ENCODE measurements at regions not wholly inside any gene's neighbourhood (a gene's known extent, or its start where the extent isn't known, plus 50 kb on each side); places are given as distances from the start of the nearest gene placed in this dataset.
"Not testable (repeated sequence)": the region's sequence is repeated elsewhere in the genome, so short reads cannot be mapped to it uniquely, and the experiment has no call there.

GRCh38 chr20:30376767-30377658 is 880.5 kb upstream of the DEFB115 start:
- 8 to 15% methylated on average over 67 to 70 of the region's 70 CpGs for WGBS, 2 donors
- no peaks in the 10 kb centered on the region for H3K9me3 ChIP-seq (ENCODE audit: control insufficient read depth in 2 of 2, insufficient read depth in 1 of 2, low read depth in 1 of 2, low read length in 1 of 2)

GRCh38 chr20:30378317-30378716 is 879.1 kb upstream of the DEFB115 start:
- not testable (repeated sequence) for H3K27me3 ChIP-seq (ENCODE audit: control insufficient read depth in 1 of 2, insufficient read depth in 2 of 2, low read length in 2 of 2); H3K27ac ChIP-seq (ENCODE audit: low read depth in 2 of 2, low read length in 1 of 2); H3K9me3 ChIP-seq (ENCODE audit: control insufficient read depth in 2 of 2, insufficient read depth in 1 of 2, low read depth in 1 of 2, low read length in 1 of 2); H3K4me1 ChIP-seq (ENCODE audit: control insufficient read depth in 2 of 2, insufficient read depth in 2 of 2, low read length in 1 of 2); H3K36me3 ChIP-seq (ENCODE audit: control insufficient read depth in 2 of 2, insufficient read depth in 2 of 2, low read length in 1 of 2); H3K4me3 ChIP-seq (ENCODE audit: low read depth in 1 of 2, low read length in 2 of 2)
- WGBS, 2 donors, result 74% methylated on average over 4 of the region's 4 CpGs

More at GRCh38 chr20:30376767-30377658, 880.5 kb upstream of the DEFB115 start:
- Histone ChIP-seq H3K4me3 (ENCODE audit: low read depth in 1 of 2, low read length in 2 of 2) (peak overlapping the region; percentile 52 to 91), H3K27me3 (ENCODE audit: control insufficient read depth in 1 of 2, insufficient read depth in 2 of 2, low read length in 2 of 2) (no peaks in the 10 kb centered on the region), H3K27ac (ENCODE audit: low read depth in 2 of 2, low read length in 1 of 2) (peak overlapping the region; percentile 86 to 91), H3K4me1 (ENCODE audit: control insufficient read depth in 2 of 2, insufficient read depth in 2 of 2, low read length in 1 of 2) (no peaks in the 10 kb centered on the region), H3K36me3 (ENCODE audit: control insufficient read depth in 2 of 2, insufficient read depth in 2 of 2, low read length in 1 of 2) (no peaks in the 10 kb centered on the region)

GRCh38 chr20:30378721-30379120 is 878.7 kb upstream of the DEFB115 start:
- not testable (repeated sequence) for H3K36me3 ChIP-seq (ENCODE audit: control insufficient read depth in 2 of 2, insufficient read depth in 2 of 2, low read length in 1 of 2)
- WGBS, 2 donors, result 91 to 97% methylated on average over 1 of the region's 1 CpG

DNA sequence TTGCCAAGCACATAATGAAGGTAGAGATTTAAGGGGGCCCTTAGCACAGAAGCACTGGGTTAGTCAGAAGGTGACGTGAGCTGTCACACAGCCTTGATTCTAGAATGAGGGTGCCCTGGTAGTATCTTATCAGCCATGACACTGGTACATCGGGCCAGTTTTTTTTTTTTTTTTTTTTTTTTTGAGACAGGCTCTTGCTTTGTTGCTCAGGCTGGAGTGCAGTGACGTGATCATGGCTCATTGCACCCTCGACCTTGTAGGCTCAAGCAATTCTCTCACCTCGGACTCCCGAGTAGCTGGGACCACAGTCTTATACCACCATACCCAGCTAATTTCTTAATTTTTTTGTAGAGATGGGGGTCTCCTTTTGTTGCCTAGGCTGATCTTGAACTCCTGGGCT is 872.6 kb upstream of the DEFB115 start:
- 72 to 73% methylated on average over 6 of the region's 6 CpGs for WGBS, 2 donors
- H3K4me3 ChIP-seq (ENCODE audit: low read depth in 1 of 2, low read length in 2 of 2); H3K27ac ChIP-seq (ENCODE audit: low read depth in 2 of 2, low read length in 1 of 2); H3K4me1 ChIP-seq (ENCODE audit: control insufficient read depth in 2 of 2, insufficient read depth in 2 of 2, low read length in 1 of 2); H3K9me3 ChIP-seq (ENCODE audit: control insufficient read depth in 2 of 2, insufficient read depth in 1 of 2, low read depth in 1 of 2, low read length in 1 of 2); H3K36me3 ChIP-seq (ENCODE audit: control insufficient read depth in 2 of 2, insufficient read depth in 2 of 2, low read length in 1 of 2); H3K27me3 ChIP-seq (ENCODE audit: control insufficient read depth in 1 of 2, insufficient read depth in 2 of 2, low read length in 2 of 2): not testable (repeated sequence)

More at GRCh38 chr20:30378721-30379120, 878.7 kb upstream of the DEFB115 start:
- not testable (repeated sequence) for H3K4me1 ChIP-seq (ENCODE audit: control insufficient read depth in 2 of 2, insufficient read depth in 2 of 2, low read length in 1 of 2); H3K4me3 ChIP-seq (ENCODE audit: low read depth in 1 of 2, low read length in 2 of 2); H3K27ac ChIP-seq (ENCODE audit: low read depth in 2 of 2, low read length in 1 of 2); H3K9me3 ChIP-seq (ENCODE audit: control insufficient read depth in 2 of 2, insufficient read depth in 1 of 2, low read depth in 1 of 2, low read length in 1 of 2); H3K27me3 ChIP-seq (ENCODE audit: control insufficient read depth in 1 of 2, insufficient read depth in 2 of 2, low read length in 2 of 2)

DNA sequence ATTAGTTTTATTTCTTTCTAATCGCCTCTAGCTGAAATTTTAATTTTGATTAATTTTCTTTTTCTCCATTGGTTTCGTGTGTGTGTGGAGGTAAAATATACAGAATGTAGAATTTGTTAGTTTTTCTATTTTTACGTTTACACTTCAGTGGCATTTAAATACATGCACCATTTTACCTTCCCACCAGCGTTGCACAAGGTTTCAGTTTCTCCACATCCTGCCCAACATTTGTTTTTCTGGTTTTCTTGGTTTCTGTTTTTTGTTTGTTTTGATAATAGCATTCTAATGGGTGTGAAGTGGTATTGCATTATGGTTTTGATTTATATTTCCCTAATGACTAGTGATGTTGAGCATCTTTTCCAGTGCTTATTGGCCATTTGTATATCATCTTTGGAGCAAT is 871.4 kb upstream of the DEFB115 start:
- H3K9me3 ChIP-seq (ENCODE audit: control insufficient read depth in 2 of 2, insufficient read depth in 1 of 2, low read depth in 1 of 2, low read length in 1 of 2); H3K27ac ChIP-seq (ENCODE audit: low read depth in 2 of 2, low read length in 1 of 2); H3K36me3 ChIP-seq (ENCODE audit: control insufficient read depth in 2 of 2, insufficient read depth in 2 of 2, low read length in 1 of 2); H3K27me3 ChIP-seq (ENCODE audit: control insufficient read depth in 1 of 2, insufficient read depth in 2 of 2, low read length in 2 of 2); H3K4me1 ChIP-seq (ENCODE audit: control insufficient read depth in 2 of 2, insufficient read depth in 2 of 2, low read length in 1 of 2); H3K4me3 ChIP-seq (ENCODE audit: low read depth in 1 of 2, low read length in 2 of 2): not testable (repeated sequence)
- WGBS, 2 donors, result 82 to 87% methylated on average over 4 of the region's 4 CpGs

- not testable (repeated sequence) for H3K4me1 ChIP-seq (ENCODE audit: control insufficient read depth in 2 of 2, insufficient read depth in 2 of 2, low read length in 1 of 2); H3K36me3 ChIP-seq (ENCODE audit: control insufficient read depth in 2 of 2, insufficient read depth in 2 of 2, low read length in 1 of 2); H3K9me3 ChIP-seq (ENCODE audit: control insufficient read depth in 2 of 2, insufficient read depth in 1 of 2, low read depth in 1 of 2, low read length in 1 of 2); H3K4me3 ChIP-seq (ENCODE audit: low read depth in 1 of 2, low read length in 2 of 2); H3K27me3 ChIP-seq (ENCODE audit: control insufficient read depth in 1 of 2, insufficient read depth in 2 of 2, low read length in 2 of 2); H3K27ac ChIP-seq (ENCODE audit: low read depth in 2 of 2, low read length in 1 of 2)
- 92 to 96% methylated on average over 4 of the region's 4 CpGs for WGBS, 2 donors
Measured at GRCh38 chr20:30387823-30388222, 869.6 kb upstream of the DEFB115 start.

DNA sequence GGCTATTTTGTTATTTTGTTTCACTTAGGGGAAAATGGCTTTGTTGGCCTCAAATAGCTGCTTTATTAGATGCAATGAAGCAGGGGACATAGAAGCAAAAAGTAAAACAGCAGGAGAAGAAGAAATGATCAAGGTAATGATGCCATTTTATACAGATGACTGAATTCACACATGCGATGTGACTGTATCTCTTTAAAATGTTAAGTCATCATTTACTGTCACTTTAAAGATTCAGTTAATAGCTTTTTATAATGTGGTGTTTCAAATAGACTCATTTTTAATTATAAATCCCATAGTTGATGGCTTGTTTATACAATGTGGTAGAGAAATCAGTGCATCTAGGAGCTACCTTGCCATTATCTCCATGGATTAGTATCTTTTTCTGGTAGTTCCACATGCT is 863.9 kb upstream of the DEFB115 start:
- H3K4me3 ChIP-seq (ENCODE audit: low read depth in 1 of 2, low read length in 2 of 2); H3K27ac ChIP-seq (ENCODE audit: low read depth in 2 of 2, low read length in 1 of 2); H3K27me3 ChIP-seq (ENCODE audit: control insufficient read depth in 1 of 2, insufficient read depth in 2 of 2, low read length in 2 of 2); H3K9me3 ChIP-seq (ENCODE audit: control insufficient read depth in 2 of 2, insufficient read depth in 1 of 2, low read depth in 1 of 2, low read length in 1 of 2); H3K36me3 ChIP-seq (ENCODE audit: control insufficient read depth in 2 of 2, insufficient read depth in 2 of 2, low read length in 1 of 2); H3K4me1 ChIP-seq (ENCODE audit: control insufficient read depth in 2 of 2, insufficient read depth in 2 of 2, low read length in 1 of 2): not testable (repeated sequence)
- WGBS, 2 donors, result 97 to 100% methylated on average over 1 of the region's 1 CpG

- not testable (repeated sequence) for H3K27ac ChIP-seq (ENCODE audit: low read depth in 2 of 2, low read length in 1 of 2); H3K36me3 ChIP-seq (ENCODE audit: control insufficient read depth in 2 of 2, insufficient read depth in 2 of 2, low read length in 1 of 2); H3K4me1 ChIP-seq (ENCODE audit: control insufficient read depth in 2 of 2, insufficient read depth in 2 of 2, low read length in 1 of 2); H3K27me3 ChIP-seq (ENCODE audit: control insufficient read depth in 1 of 2, insufficient read depth in 2 of 2, low read length in 2 of 2); H3K9me3 ChIP-seq (ENCODE audit: control insufficient read depth in 2 of 2, insufficient read depth in 1 of 2, low read depth in 1 of 2, low read length in 1 of 2); H3K4me3 ChIP-seq (ENCODE audit: low read depth in 1 of 2, low read length in 2 of 2)
- 86 to 95% methylated on average over 2 of the region's 2 CpGs for WGBS, 2 donors
Measured at GRCh38 chr20:30397111-30397510, 860.4 kb upstream of the DEFB115 start.

- H3K4me3 ChIP-seq (ENCODE audit: low read depth in 1 of 2, low read length in 2 of 2); H3K27me3 ChIP-seq (ENCODE audit: control insufficient read depth in 1 of 2, insufficient read depth in 2 of 2, low read length in 2 of 2); H3K4me1 ChIP-seq (ENCODE audit: control insufficient read depth in 2 of 2, insufficient read depth in 2 of 2, low read length in 1 of 2); H3K9me3 ChIP-seq (ENCODE audit: control insufficient read depth in 2 of 2, insufficient read depth in 1 of 2, low read depth in 1 of 2, low read length in 1 of 2); H3K27ac ChIP-seq (ENCODE audit: low read depth in 2 of 2, low read length in 1 of 2); H3K36me3 ChIP-seq (ENCODE audit: control insufficient read depth in 2 of 2, insufficient read depth in 2 of 2, low read length in 1 of 2): not testable (repeated sequence)
- WGBS, 2 donors, result 94 to 97% methylated on average over 14 to 18 of the region's 18 CpGs
Measured at GRCh38 chr20:30405061-30405460, 852.4 kb upstream of the DEFB115 start.

DNA sequence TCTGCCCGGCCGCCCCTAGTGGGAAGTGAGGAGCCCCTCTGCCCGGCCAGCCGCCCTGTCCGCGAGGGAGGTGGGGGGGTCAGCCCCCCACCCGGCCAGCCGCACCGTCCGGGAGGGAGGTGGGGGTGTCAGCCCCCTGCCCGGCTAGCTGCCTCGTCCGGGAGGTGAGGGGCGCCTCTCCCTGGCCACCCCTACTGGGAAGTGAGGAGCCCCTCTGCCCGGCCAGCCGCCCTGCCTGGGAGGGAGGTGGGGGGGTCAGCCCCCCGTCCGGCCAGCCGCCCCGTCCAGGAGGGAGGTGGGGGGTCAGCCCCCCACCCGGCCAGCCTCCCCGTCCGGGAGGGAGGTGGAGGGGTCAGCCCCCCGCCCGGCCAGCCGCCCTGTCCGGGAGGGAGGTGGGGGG is 851.9 kb upstream of the DEFB115 start:
- not testable (repeated sequence) for H3K4me3 ChIP-seq (ENCODE audit: low read depth in 1 of 2, low read length in 2 of 2); H3K9me3 ChIP-seq (ENCODE audit: control insufficient read depth in 2 of 2, insufficient read depth in 1 of 2, low read depth in 1 of 2, low read length in 1 of 2); H3K27me3 ChIP-seq (ENCODE audit: control insufficient read depth in 1 of 2, insufficient read depth in 2 of 2, low read length in 2 of 2); H3K36me3 ChIP-seq (ENCODE audit: control insufficient read depth in 2 of 2, insufficient read depth in 2 of 2, low read length in 1 of 2); H3K27ac ChIP-seq (ENCODE audit: low read depth in 2 of 2, low read length in 1 of 2); H3K4me1 ChIP-seq (ENCODE audit: control insufficient read depth in 2 of 2, insufficient read depth in 2 of 2, low read length in 1 of 2)
- 94 to 95% methylated on average over 15 to 27 of the region's 27 CpGs for WGBS, 2 donors
